ENCODE measurements at regions not wholly inside any gene's neighbourhood (a gene's known extent, or its start where the extent isn't known, plus 50 kb on each side); places are given as distances from the start of the nearest gene placed in this dataset.

- no peaks in the 10 kb centered on the region for H3K27me3 ChIP-seq (ENCODE audit: control insufficient read depth, insufficient read depth)
- DNase-seq = no peak
- no peak for ATAC-seq
- H3K9me3 ChIP-seq (ENCODE audit: control insufficient read depth, low read length) = no peaks in the 10 kb centered on the region
- no peak overlapping the region for H3K27ac ChIP-seq (ENCODE audit: low read length)
- peaks cover 13% of the 10 kb centered on the region for H3K4me1 ChIP-seq (ENCODE audit: control insufficient read depth, insufficient read depth, low read length)
- H3K4me3 ChIP-seq (ENCODE audit: low read length) = no peak overlapping the region
- intact Hi-C loops (cut with DNase I) = loop anchor here in 1 of 4 donors (2.0 kb wide), 1 partner anchor 56 kb away; no protein-coding TSS in a partner anchor
- 92% methylated on average over 10 of the region's 10 CpGs for WGBS
Observed at GRCh38 chr12:124624823-124625222, 57.4 kb upstream of the NCOR2 start.

GRCh38 chr12:124623344-124624035, 56.1 kb upstream of the NCOR2 start:
- intact Hi-C loops (cut with DNase I) = loop anchor here in 1 of 4 donors (2.0 kb wide), 1 partner anchor 55 kb away; no protein-coding TSS in a partner anchor

GRCh38 chr12:124622764-124623163, 55.4 kb upstream of the NCOR2 start:
- ATAC-seq (no peak), DNase-seq (no peak)
- no peaks in the 10 kb centered on the region for H3K9me3 ChIP-seq (ENCODE audit: control insufficient read depth, low read length)
- intact Hi-C loops (cut with DNase I) = no loop called here
- no peak overlapping the region for H3K4me3 ChIP-seq (ENCODE audit: low read length)
- WGBS = 76% methylated on average over 10 of the region's 10 CpGs
- peaks cover 13% of the 10 kb centered on the region for H3K4me1 ChIP-seq (ENCODE audit: control insufficient read depth, insufficient read depth, low read length)
- H3K27me3 ChIP-seq (ENCODE audit: control insufficient read depth, insufficient read depth) = no peaks in the 10 kb centered on the region
- no peak overlapping the region for H3K27ac ChIP-seq (ENCODE audit: low read length)

More at GRCh38 chr12:124623344-124624035, 56.1 kb upstream of the NCOR2 start:
- Histone ChIP-seq H3K9me3 (ENCODE audit: control insufficient read depth, low read length) (no peaks in the 10 kb centered on the region), H3K4me3 (ENCODE audit: low read length) (no peak overlapping the region), H3K4me1 (ENCODE audit: control insufficient read depth, insufficient read depth, low read length) (peaks cover 13% of the 10 kb centered on the region), H3K27me3 (ENCODE audit: control insufficient read depth, insufficient read depth) (no peaks in the 10 kb centered on the region), H3K27ac (ENCODE audit: low read length) (no peak overlapping the region)
- WGBS = 96% methylated on average over 14 of the region's 14 CpGs
- ATAC-seq (no peak), DNase-seq (no peak)

GRCh38 chr12:124622331-124622730, 54.9 kb upstream of the NCOR2 start:
- intact Hi-C loops (cut with DNase I) = no loop called here
- WGBS = 87% methylated on average over 7 of the region's 7 CpGs
- Histone ChIP-seq H3K27me3 (ENCODE audit: control insufficient read depth, insufficient read depth) (no peaks in the 10 kb centered on the region), H3K4me3 (ENCODE audit: low read length) (no peak overlapping the region), H3K9me3 (ENCODE audit: control insufficient read depth, low read length) (no peaks in the 10 kb centered on the region), H3K27ac (ENCODE audit: low read length) (no peak overlapping the region), H3K4me1 (ENCODE audit: control insufficient read depth, insufficient read depth, low read length) (peaks cover 13% of the 10 kb centered on the region)
- peak in 1 of 3 donors; percentile 65 for DNase-seq
- ATAC-seq = no peak

GRCh38 chr12:124621296-124621660, 53.9 kb upstream of the NCOR2 start:
- DNase-seq = peak; percentile 79 to 90 (median 84)
- 39% methylated on average over 11 of the region's 11 CpGs for WGBS
- intact Hi-C loops (cut with DNase I) = no loop called here
- H3K27me3 ChIP-seq (ENCODE audit: control insufficient read depth, insufficient read depth) = no peaks in the 10 kb centered on the region
- peak; percentile 35 to 72 for ATAC-seq
- H3K9me3 ChIP-seq (ENCODE audit: control insufficient read depth, low read length) = no peaks in the 10 kb centered on the region
- H3K4me3 ChIP-seq (ENCODE audit: low read length) = no peak overlapping the region
- peaks cover 8% of the 10 kb centered on the region for H3K4me1 ChIP-seq (ENCODE audit: control insufficient read depth, insufficient read depth, low read length)
- no peak overlapping the region for H3K27ac ChIP-seq (ENCODE audit: low read length)

GRCh38 chr12:124620606-124621295, 53.3 kb upstream of the NCOR2 start:
- intact Hi-C loops (cut with DNase I) = no loop called here
- peak; percentile 34 to 52 for ATAC-seq
- 70% methylated on average over 12 of the region's 12 CpGs for WGBS
- Histone ChIP-seq H3K27ac (ENCODE audit: low read length) (no peak overlapping the region), H3K4me3 (ENCODE audit: low read length) (no peak overlapping the region), H3K9me3 (ENCODE audit: control insufficient read depth, low read length) (no peaks in the 10 kb centered on the region), H3K4me1 (ENCODE audit: control insufficient read depth, insufficient read depth, low read length) (peaks cover 7% of the 10 kb centered on the region), H3K27me3 (ENCODE audit: control insufficient read depth, insufficient read depth) (no peaks in the 10 kb centered on the region)
- DNase-seq = peak in 1 of 3 donors; percentile 72

GRCh38 chr12:124618291-124618902, 51.0 kb upstream of the NCOR2 start:
- no peak for DNase-seq
- ATAC-seq = no peak
- 88% methylated on average over 21 of the region's 21 CpGs for WGBS
- Histone ChIP-seq H3K4me1 (ENCODE audit: control insufficient read depth, insufficient read depth, low read length) (peaks cover 2% of the 10 kb centered on the region), H3K9me3 (ENCODE audit: control insufficient read depth, low read length) (no peaks in the 10 kb centered on the region), H3K4me3 (ENCODE audit: low read length) (no peak overlapping the region), H3K27me3 (ENCODE audit: control insufficient read depth, insufficient read depth) (no peaks in the 10 kb centered on the region), H3K27ac (ENCODE audit: low read length) (no peak overlapping the region)
- intact Hi-C loops (cut with DNase I) = no loop called here

- intact Hi-C loops (cut with DNase I) = no loop called here
- Histone ChIP-seq H3K27ac (ENCODE audit: low read length) (no peak overlapping the region), H3K9me3 (ENCODE audit: control insufficient read depth, low read length) (no peaks in the 10 kb centered on the region), H3K4me3 (ENCODE audit: low read length) (no peak overlapping the region), H3K4me1 (ENCODE audit: control insufficient read depth, insufficient read depth, low read length) (peaks cover 2% of the 10 kb centered on the region), H3K27me3 (ENCODE audit: control insufficient read depth, insufficient read depth) (no peaks in the 10 kb centered on the region)
- peak; percentile 49 to 60 for ATAC-seq
- WGBS = 63% methylated on average over 19 of the region's 19 CpGs
- DNase-seq = peak; percentile 76 to 82 (median 81)
Observed at GRCh38 chr12:124617615-124618014, 50.2 kb upstream of the NCOR2 start.

All from right cardiac atrium (tissue), 5 donors.